Lower leg skin (tissue), 4 donors: ENCODE measurements at regions not wholly inside any gene's neighbourhood (a gene's known extent, or its start where the extent isn't known, plus 50 kb on each side); places are given as distances from the start of the nearest gene placed in this dataset.

Source experiments
- DNase-seq, 2 donors: peaks; one replicate each; pipeline ENCODE4 v3.0.0-alpha.2; 2019; ENCODE audit warnings: low spot score in 2 of 2
- H3K4me3 ChIP-seq: fragments of 200-600 bp; sonication (generic); 2 replicates; pipeline ENCODE4 v1.5.1; 2017; ENCODE audit warnings: mild to moderate bottlenecking, low read depth; ENCODE audit not compliant: poor library complexity, severe bottlenecking
- POLR2A ChIP-seq, 2 donors: fragments of 450-650 bp; IDR thresholded peaks; one replicate each; pipeline ENCODE4 v1.6.1; 2016 to 2017; ENCODE audit warnings: antibody characterized with exemption in 2 of 2, mild to moderate bottlenecking in 1 of 2, moderate library complexity in 1 of 2
- WGBS, 2 donors: methylation state at CpG; one replicate each; pipeline ENCODE4 v1.1.5; 2018; 5-methylcytosine and 5-hydroxymethylcytosine counted together
- intact Hi-C: fragments of 100-400 bp; cut with DNase I; formaldehyde crosslinking; loops from one replicate; pipeline ENCODE4 v1.15.0; 2023; ENCODE audit warnings: low total_unique reads
- TF ChIP-seq, protein P1 (sequence below), 3 donors: fragments of 450-650 bp; IDR thresholded peaks; one replicate each; pipeline ENCODE4 v1.5.1; 2016; ENCODE audit warnings: antibody characterized with exemption in 3 of 3, mild to moderate bottlenecking in 3 of 3, moderate library complexity in 2 of 3

DNA sequence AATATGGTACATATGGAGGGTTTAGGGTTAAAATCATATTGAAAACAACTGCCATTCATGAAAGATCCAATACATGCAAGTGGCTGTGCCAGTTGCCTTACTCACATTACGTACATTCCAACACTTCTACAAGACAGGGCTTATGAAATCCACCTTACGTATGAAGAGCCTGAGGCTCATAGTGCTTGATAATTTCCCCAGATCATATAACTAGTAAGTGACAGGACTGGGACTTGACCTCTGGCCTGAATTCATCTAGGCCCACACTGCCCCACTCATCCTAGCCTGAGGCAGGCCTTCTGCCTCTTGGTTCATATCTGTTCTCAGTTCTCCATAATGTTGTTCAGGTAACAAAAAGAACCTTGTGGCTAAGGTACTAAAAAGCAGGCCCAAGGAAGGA, 226.3 kb downstream of the FGF13 start:
- no peak for DNase-seq
- TF ChIP-seq, protein P1, sequence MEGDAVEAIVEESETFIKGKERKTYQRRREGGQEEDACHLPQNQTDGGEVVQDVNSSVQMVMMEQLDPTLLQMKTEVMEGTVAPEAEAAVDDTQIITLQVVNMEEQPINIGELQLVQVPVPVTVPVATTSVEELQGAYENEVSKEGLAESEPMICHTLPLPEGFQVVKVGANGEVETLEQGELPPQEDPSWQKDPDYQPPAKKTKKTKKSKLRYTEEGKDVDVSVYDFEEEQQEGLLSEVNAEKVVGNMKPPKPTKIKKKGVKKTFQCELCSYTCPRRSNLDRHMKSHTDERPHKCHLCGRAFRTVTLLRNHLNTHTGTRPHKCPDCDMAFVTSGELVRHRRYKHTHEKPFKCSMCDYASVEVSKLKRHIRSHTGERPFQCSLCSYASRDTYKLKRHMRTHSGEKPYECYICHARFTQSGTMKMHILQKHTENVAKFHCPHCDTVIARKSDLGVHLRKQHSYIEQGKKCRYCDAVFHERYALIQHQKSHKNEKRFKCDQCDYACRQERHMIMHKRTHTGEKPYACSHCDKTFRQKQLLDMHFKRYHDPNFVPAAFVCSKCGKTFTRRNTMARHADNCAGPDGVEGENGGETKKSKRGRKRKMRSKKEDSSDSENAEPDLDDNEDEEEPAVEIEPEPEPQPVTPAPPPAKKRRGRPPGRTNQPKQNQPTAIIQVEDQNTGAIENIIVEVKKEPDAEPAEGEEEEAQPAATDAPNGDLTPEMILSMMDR (IDR thresholded peaks at IDR 0.05): no peak
- no peak for TF ChIP-seq POLR2A (IDR thresholded peaks at IDR 0.05)
- no peak overlapping the region for H3K4me3 ChIP-seq
- intact Hi-C loops: loop anchor here (10.0 kb wide), 1 partner anchor 60 kb away; no protein-coding TSS in a partner anchor
- 60 to 72% methylated on average over 2 of the region's 2 CpGs for WGBS, 2 donors

DNA sequence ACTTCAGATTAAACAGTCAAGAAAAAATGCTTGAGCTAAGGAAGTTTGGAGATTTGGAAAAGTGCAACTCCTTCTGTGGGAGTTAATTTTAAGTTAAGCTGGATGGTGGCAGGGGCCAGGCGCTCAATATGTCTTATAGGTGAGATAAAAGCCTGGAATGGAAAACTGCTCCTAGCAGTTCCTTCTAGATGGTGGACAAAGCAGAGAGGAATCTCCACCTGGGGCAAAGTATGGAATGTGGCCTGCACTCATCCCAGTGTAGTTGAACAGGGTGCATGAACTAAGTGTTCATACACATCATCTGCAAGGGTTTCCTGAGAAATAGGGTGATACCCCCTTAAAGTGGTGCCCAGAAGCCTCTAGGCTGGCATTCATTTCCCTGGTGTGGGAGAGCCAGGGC, 227.1 kb downstream of the FGF13 start:
- H3K4me3 ChIP-seq: no peak overlapping the region
- 75% methylated on average over 1 of the region's 1 CpG for WGBS, 2 donors
- intact Hi-C loops: loop anchor here (10.0 kb wide), 1 partner anchor 60 kb away; no protein-coding TSS in a partner anchor
- no peak for DNase-seq
- no peak for TF ChIP-seq POLR2A (IDR thresholded peaks at IDR 0.05)
- TF ChIP-seq, protein P1 (IDR thresholded peaks at IDR 0.05): no peak

DNA sequence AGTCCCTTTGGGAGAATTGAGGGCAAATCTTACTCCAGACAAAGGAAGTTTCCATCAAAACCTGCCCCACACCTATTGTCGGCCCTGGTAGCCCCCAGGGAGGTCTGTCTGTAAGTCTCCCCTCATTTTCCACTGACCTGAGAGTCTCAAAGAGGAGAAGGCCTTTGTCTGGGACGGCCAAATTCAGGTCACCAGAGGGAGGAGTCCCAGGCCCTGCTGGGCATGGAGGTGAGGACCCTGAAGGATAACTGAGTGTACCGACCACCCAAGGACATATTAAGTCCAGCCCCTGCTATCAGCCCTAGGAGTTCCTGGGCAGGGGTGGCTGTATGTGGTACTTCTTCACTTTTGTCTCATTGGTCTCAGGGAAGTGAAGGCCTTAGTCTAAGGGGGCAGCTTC, 229.9 kb downstream of the FGF13 start:
- DNase-seq: no peak
- 72 to 77% methylated on average over 2 to 3 of the region's 3 CpGs for WGBS, 2 donors
- TF ChIP-seq POLR2A (IDR thresholded peaks at IDR 0.05): no peak
- TF ChIP-seq, protein P1 (IDR thresholded peaks at IDR 0.05): no peak
- intact Hi-C loops: loop anchor here (10.0 kb wide), 1 partner anchor 57 kb away; no protein-coding TSS in a partner anchor
- no peak overlapping the region for H3K4me3 ChIP-seq

DNA sequence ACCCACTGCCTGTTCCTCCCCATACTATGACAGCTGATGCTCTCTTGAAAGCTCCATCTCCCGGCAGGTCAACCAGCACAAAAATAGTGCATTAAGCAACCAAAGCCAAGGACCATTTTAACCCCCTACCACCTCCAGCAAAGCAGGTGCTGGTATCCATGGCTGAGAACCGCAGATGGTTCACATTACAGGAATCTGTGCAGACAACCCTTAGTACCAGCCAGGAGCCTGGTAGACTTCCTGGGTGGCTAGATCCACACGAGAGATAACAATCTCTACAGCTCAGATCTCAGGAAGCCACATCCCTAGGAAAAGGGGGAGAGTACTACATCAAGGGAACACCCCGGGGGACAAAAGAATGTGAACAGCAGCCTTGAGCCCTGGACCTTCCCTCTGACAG, 248.0 kb downstream of the FGF13 start:
- no peak for DNase-seq
- 67 to 78% methylated on average over 4 of the region's 4 CpGs for WGBS, 2 donors
- TF ChIP-seq, protein P1 (IDR thresholded peaks at IDR 0.05): no peak
- no peak for TF ChIP-seq POLR2A (IDR thresholded peaks at IDR 0.05)
- no peak overlapping the region for H3K4me3 ChIP-seq
- intact Hi-C loops: no loop called here
